Activated CD4-positive, CD25-positive, alpha-beta regulatory T cell (primary cell): ENCODE measurements at regions not wholly inside any gene's neighbourhood (a gene's known extent, or its start where the extent isn't known, plus 50 kb on each side); places are given as distances from the start of the nearest gene placed in this dataset.

Experiments
- DNase-seq, 4 experiments: peaks; one replicate each; lab custom pipeline; 2025; lab: John Stamatoyannopoulos, UW

- DNase-seq = no peak
Observed at GRCh38 chrX:124994404-124994803, 325.3 kb upstream of the TEX13C start.

DNA sequence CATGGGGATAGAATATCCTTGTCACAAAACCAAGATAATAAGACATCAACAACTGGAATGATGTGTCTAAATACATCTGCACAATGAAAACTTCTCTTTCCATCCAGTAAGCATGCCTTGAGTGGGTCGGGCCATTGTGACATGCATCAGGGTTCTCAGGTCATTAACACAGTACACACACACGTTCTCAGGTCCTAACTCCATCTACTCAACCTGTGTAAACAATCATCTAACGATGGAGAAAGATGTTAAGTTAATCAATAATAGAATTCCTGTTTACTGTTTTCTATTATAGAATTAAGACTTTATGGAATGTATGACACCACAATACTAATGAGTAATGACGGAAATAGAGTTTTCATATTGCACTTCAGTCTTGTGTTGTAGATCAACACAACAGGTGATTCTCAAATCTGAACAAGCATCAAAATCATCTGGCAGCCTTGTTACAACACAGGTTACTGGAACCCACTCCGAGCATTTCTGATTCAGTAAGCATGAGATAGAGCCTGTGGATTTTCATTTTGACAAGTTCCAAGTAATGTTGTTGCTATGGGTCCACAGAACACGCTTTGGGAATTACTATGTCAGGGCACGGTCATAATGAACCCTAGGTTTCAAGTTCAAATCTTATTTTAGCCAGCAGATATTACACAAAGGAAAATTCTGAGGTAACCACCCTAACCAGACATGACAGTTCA lies 315.8 kb upstream of the TEX13C start:
- DNase-seq = no peak

- no peak for DNase-seq
Observed at GRCh38 chrX:125004799-125005198, 314.9 kb upstream of the TEX13C start.

DNA sequence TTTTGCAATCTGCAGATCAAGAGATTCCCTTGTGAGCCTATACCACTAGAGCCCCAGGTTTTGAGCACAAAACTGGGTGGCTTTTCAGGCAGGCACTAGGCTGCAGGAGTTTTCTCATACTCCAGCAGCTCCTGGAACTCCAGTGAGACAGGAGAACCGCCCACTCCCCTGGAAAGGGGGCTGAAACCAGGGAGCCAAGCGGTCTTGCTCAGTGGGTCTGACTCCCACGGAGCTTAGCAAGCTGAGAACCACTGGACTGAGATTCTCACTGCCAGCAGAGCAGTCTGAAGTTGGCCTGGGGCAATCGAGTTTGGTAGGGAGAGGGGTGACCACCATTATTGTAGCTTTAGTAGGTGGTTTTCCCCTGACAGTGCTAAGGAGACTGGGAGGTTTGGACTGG lies 313.8 kb upstream of the TEX13C start:
- DNase-seq = no peak

DNA sequence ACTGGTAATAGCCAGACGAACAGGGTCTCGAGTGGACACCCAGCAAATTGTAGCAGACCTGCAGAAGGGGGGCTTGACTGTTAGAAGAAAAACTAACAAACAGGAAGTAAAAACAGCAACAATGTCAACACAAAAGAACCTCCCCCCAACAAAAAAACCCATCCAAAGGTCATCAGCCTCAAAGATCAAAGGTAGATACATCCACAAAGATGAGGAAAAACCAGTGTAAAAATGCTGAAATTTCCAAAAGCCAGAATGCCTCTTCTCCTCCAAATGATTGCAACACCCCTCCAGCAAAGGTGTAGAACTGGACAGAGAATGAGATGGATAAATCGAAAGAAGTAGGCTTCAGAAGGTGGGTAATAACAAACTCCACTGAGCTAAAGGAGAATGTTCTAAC lies 313.0 kb upstream of the TEX13C start:
- DNase-seq = no peak

GRCh38 chrX:125012585-125012984 lies 307.1 kb upstream of the TEX13C start:
- no peak for DNase-seq

DNA sequence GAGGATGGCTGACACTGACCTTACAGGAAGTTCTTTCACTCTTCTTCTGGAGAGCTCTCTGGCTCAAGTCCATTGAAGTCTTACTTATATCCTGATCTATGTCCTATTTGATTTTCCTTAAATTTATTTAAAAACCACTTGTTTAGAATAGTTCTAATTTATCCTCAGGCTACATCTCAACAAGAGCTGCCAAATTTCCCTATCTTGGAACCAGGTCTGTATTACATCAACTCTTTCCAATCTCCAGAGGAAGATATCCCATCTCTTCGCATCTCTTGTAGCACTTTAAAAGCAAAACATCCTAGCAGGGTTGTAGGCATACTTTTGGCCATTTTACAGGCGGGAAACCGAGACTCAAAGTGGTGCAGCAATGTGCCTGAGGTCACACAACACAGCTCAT lies 290.5 kb upstream of the TEX13C start:
- no peak for DNase-seq
